Globus pallidus (tissue), 1 donor: ENCODE measurements at regions not wholly inside any gene's neighbourhood (a gene's known extent, or its start where the extent isn't known, plus 50 kb on each side); places are given as distances from the start of the nearest gene placed in this dataset.
A peak's percentile ranks its signal among the peaks of the same experiment; 100 is the strongest.

Experiments used
- DNase-seq: peaks from one replicate; pipeline ENCODE4 v3.0.0-alpha.2; 2015; ENCODE audit warnings: low spot score

- DNase-seq = no peak
These were observed 86.6 kb upstream of the NEO1 start for GRCh38 chr15:72965671-72966070.

- DNase-seq = no peak
These were observed 87.7 kb upstream of the NEO1 start for GRCh38 chr15:72964542-72964941.

GRCh38 chr15:72964135-72964534 is 88.1 kb upstream of the NEO1 start:
- DNase-seq = no peak

- DNase-seq = no peak
These were observed 90.1 kb upstream of the NEO1 start for GRCh38 chr15:72962054-72962702.

- no peak for DNase-seq
These were observed 90.9 kb upstream of the NEO1 start for GRCh38 chr15:72961346-72961745.

GRCh38 chr15:72958634-72959033 is 93.6 kb upstream of the NEO1 start:
- DNase-seq = no peak

GRCh38 chr15:72953306-72953705 is 99.0 kb upstream of the NEO1 start:
- DNase-seq = no peak

- no peak for DNase-seq
These were observed 100.1 kb upstream of the NEO1 start for GRCh38 chr15:72952151-72952550.

- DNase-seq = no peak
These were observed 103.6 kb upstream of the NEO1 start for GRCh38 chr15:72948662-72949061.

GRCh38 chr15:72947709-72948108 is 104.6 kb upstream of the NEO1 start:
- DNase-seq = no peak

- no peak for DNase-seq
These were observed 107.7 kb upstream of the NEO1 start for GRCh38 chr15:72944565-72944964.

- no peak for DNase-seq
These were observed 112.0 kb upstream of the NEO1 start for GRCh38 chr15:72940229-72940622.

GRCh38 chr15:72939514-72940228 is 112.6 kb upstream of the NEO1 start:
- DNase-seq = peak; percentile 32

- no peak for DNase-seq
These were observed 115.3 kb upstream of the NEO1 start for GRCh38 chr15:72936691-72937679.

- DNase-seq = no peak
These were observed 116.0 kb upstream of the NEO1 start for GRCh38 chr15:72936237-72936636.

- no peak for DNase-seq
These were observed 116.7 kb upstream of the NEO1 start for GRCh38 chr15:72935521-72935920.

GRCh38 chr15:72934921-72935320 is 117.3 kb upstream of the NEO1 start:
- no peak for DNase-seq

GRCh38 chr15:72933976-72934375 is 118.3 kb upstream of the NEO1 start:
- no peak for DNase-seq

GRCh38 chr15:72932472-72932871 is 119.8 kb upstream of the NEO1 start:
- DNase-seq = no peak

GRCh38 chr15:72927451-72927850 is 124.8 kb upstream of the NEO1 start:
- no peak for DNase-seq

- no peak for DNase-seq
These were observed 126.6 kb upstream of the NEO1 start for GRCh38 chr15:72925661-72926060.

- no peak for DNase-seq
These were observed 129.0 kb upstream of the NEO1 start for GRCh38 chr15:72923289-72923688.

- DNase-seq = no peak
These were observed 131.7 kb upstream of the NEO1 start for GRCh38 chr15:72920551-72920950.
